Activated CD8-positive, alpha-beta memory T cell treated with anti-CD3 and anti-CD28 coated beads for 36 hours (primary cell): ENCODE measurements at regions not wholly inside any gene's neighbourhood (a gene's known extent, or its start where the extent isn't known, plus 50 kb on each side); places are given as distances from the start of the nearest gene placed in this dataset.

ENCODE experiments used
- CTCF ChIA-PET: fragments of 350-600 bp; sonication (Branson Sonifier 250); formaldehyde crosslinking; loops from one replicate; lab custom pipeline; 2021; ENCODE audit warnings: antibody characterized with exemption; lab: Charles Lee
- POLR2A ChIA-PET: fragments of 350-600 bp; sonication (Branson Sonifier 250); formaldehyde crosslinking; loops from one replicate; lab custom pipeline; 2021; ENCODE audit warnings: antibody characterized with exemption; lab: Charles Lee

- ChIA-PET CTCF (no interaction called here), POLR2A (no interaction called here)
Observed at GRCh38 chr17:69913616-69914015, 161.4 kb upstream of the KCNJ16 start.

- ChIA-PET CTCF (no interaction called here), POLR2A (no interaction called here)
Observed at GRCh38 chr17:69914520-69914919, 160.5 kb upstream of the KCNJ16 start.

GRCh38 chr17:69916761-69917160 lies 158.3 kb upstream of the KCNJ16 start:
- ChIA-PET POLR2A (no interaction called here), CTCF (no interaction called here)

GRCh38 chr17:69918164-69918563 lies 156.9 kb upstream of the KCNJ16 start:
- POLR2A ChIA-PET: no interaction called here

GRCh38 chr17:69919789-69920188 lies 155.2 kb upstream of the KCNJ16 start:
- ChIA-PET CTCF (no interaction called here), POLR2A (no interaction called here)

More at GRCh38 chr17:69918164-69918563, 156.9 kb upstream of the KCNJ16 start:
- CTCF ChIA-PET: no interaction called here

- ChIA-PET CTCF (no interaction called here), POLR2A (no interaction called here)
Observed at GRCh38 chr17:69921046-69921445, 154.0 kb upstream of the KCNJ16 start.

GRCh38 chr17:69928611-69929010 lies 146.4 kb upstream of the KCNJ16 start:
- ChIA-PET CTCF (no interaction called here), POLR2A (no interaction called here)

GRCh38 chr17:69936996-69937395 lies 138.0 kb upstream of the KCNJ16 start:
- ChIA-PET POLR2A (no interaction called here), CTCF (no interaction called here)

- CTCF ChIA-PET: no interaction called here
- POLR2A ChIA-PET: no interaction called here
Observed at GRCh38 chr17:69943058-69943457, 132.0 kb upstream of the KCNJ16 start.

- ChIA-PET CTCF (no interaction called here), POLR2A (no interaction called here)
Observed at GRCh38 chr17:69944406-69944805, 130.6 kb upstream of the KCNJ16 start.

GRCh38 chr17:69945698-69946185 lies 129.3 kb upstream of the KCNJ16 start:
- ChIA-PET POLR2A (no interaction called here), CTCF (no interaction called here)

- CTCF ChIA-PET: no interaction called here
Observed at GRCh38 chr17:69947027-69947759, 127.8 kb upstream of the KCNJ16 start.

GRCh38 chr17:69948406-69948805 lies 126.6 kb upstream of the KCNJ16 start:
- ChIA-PET POLR2A (no interaction called here), CTCF (no interaction called here)

More at GRCh38 chr17:69947027-69947759, 127.8 kb upstream of the KCNJ16 start:
- POLR2A ChIA-PET: no interaction called here

GRCh38 chr17:69949496-69949895 lies 125.5 kb upstream of the KCNJ16 start:
- ChIA-PET POLR2A (no interaction called here), CTCF (no interaction called here)

- ChIA-PET CTCF (no interaction called here), POLR2A (no interaction called here)
Observed at GRCh38 chr17:69949973-69950695, 124.9 kb upstream of the KCNJ16 start.

GRCh38 chr17:69950701-69951418 lies 124.2 kb upstream of the KCNJ16 start:
- POLR2A ChIA-PET: no interaction called here
- CTCF ChIA-PET: no interaction called here

- POLR2A ChIA-PET: no interaction called here
- CTCF ChIA-PET: no interaction called here
Observed at GRCh38 chr17:69954241-69954925, 120.6 kb upstream of the KCNJ16 start.

- POLR2A ChIA-PET: no interaction called here
Observed at GRCh38 chr17:69958063-69958462, 117.0 kb upstream of the KCNJ16 start.

GRCh38 chr17:69959283-69959682 lies 115.7 kb upstream of the KCNJ16 start:
- CTCF ChIA-PET: no interaction called here
- POLR2A ChIA-PET: no interaction called here

More at GRCh38 chr17:69958063-69958462, 117.0 kb upstream of the KCNJ16 start:
- CTCF ChIA-PET: no interaction called here

- ChIA-PET POLR2A (no interaction called here), CTCF (no interaction called here)
Observed at GRCh38 chr17:69960755-69961154, 114.3 kb upstream of the KCNJ16 start.
